ENCODE measurements at regions not wholly inside any gene's neighbourhood (a gene's known extent, or its start where the extent isn't known, plus 50 kb on each side); places are given as distances from the start of the nearest gene placed in this dataset.

- Mint-ChIP-seq H3K27ac (peak overlapping the region; percentile 92), H3K36me3 (no peaks in the 10 kb centered on the region), H3K4me3 (peak overlapping the region; percentile 18), H3K4me1 (peaks cover 59% of the 10 kb centered on the region), H3K27me3 (ENCODE audit: low read depth) (no peaks in the 10 kb centered on the region), H3K9me3 (peaks cover 3% of the 10 kb centered on the region)
- no peak for TF ChIP-seq CTCF (IDR thresholded peaks at IDR 0.05; ENCODE audit: unreplicated experiment)
- no peak for DNase-seq (ENCODE audit: low spot score in 2 of 2, unreplicated experiment in 2 of 2)
These were observed 176.6 kb downstream of the EN1 start for GRCh38 chr2:118670838-118671237.

- no peak for TF ChIP-seq CTCF (IDR thresholded peaks at IDR 0.05; ENCODE audit: unreplicated experiment)
- H3K27ac Mint-ChIP-seq = peak overlapping the region; percentile 92
These were observed 177.2 kb downstream of the EN1 start for GRCh38 chr2:118670276-118670675.

GRCh38 chr2:118669654-118670053 lies 177.8 kb downstream of the EN1 start:
- H3K9me3 Mint-ChIP-seq = peaks cover 3% of the 10 kb centered on the region
- peak overlapping the region; percentile 92 for H3K27ac Mint-ChIP-seq
- TF ChIP-seq CTCF (IDR thresholded peaks at IDR 0.05; ENCODE audit: unreplicated experiment) = no peak
- peaks cover 67% of the 10 kb centered on the region for H3K4me1 Mint-ChIP-seq
- no peaks in the 10 kb centered on the region for H3K36me3 Mint-ChIP-seq
- DNase-seq (ENCODE audit: low spot score in 2 of 2, unreplicated experiment in 2 of 2) = no peak
- no peaks in the 10 kb centered on the region for H3K27me3 Mint-ChIP-seq (ENCODE audit: low read depth)
- no peak overlapping the region for H3K4me3 Mint-ChIP-seq

More at GRCh38 chr2:118670276-118670675, 177.2 kb downstream of the EN1 start:
- peaks cover 3% of the 10 kb centered on the region for H3K9me3 Mint-ChIP-seq
- DNase-seq (ENCODE audit: low spot score in 2 of 2, unreplicated experiment in 2 of 2) = no peak
- H3K27me3 Mint-ChIP-seq (ENCODE audit: low read depth) = no peaks in the 10 kb centered on the region
- peak overlapping the region; percentile 8 for H3K4me3 Mint-ChIP-seq
- H3K36me3 Mint-ChIP-seq = no peaks in the 10 kb centered on the region
- H3K4me1 Mint-ChIP-seq = peaks cover 64% of the 10 kb centered on the region

- Mint-ChIP-seq H3K4me1 (peaks cover 70% of the 10 kb centered on the region), H3K4me3 (peak overlapping the region; percentile 5), H3K36me3 (no peaks in the 10 kb centered on the region), H3K27me3 (ENCODE audit: low read depth) (no peaks in the 10 kb centered on the region), H3K9me3 (no peaks in the 10 kb centered on the region), H3K27ac (peak overlapping the region; percentile 70)
- DNase-seq (ENCODE audit: low spot score in 2 of 2, unreplicated experiment in 2 of 2) = no peak
- no peak for TF ChIP-seq CTCF (IDR thresholded peaks at IDR 0.05; ENCODE audit: unreplicated experiment)
These were observed 178.7 kb downstream of the EN1 start for GRCh38 chr2:118668431-118669424.

- H3K27me3 Mint-ChIP-seq (ENCODE audit: low read depth) = no peaks in the 10 kb centered on the region
- no peaks in the 10 kb centered on the region for H3K9me3 Mint-ChIP-seq
- TF ChIP-seq CTCF (IDR thresholded peaks at IDR 0.05; ENCODE audit: unreplicated experiment) = no peak
- no peaks in the 10 kb centered on the region for H3K36me3 Mint-ChIP-seq
- peaks cover 70% of the 10 kb centered on the region for H3K4me1 Mint-ChIP-seq
- DNase-seq (ENCODE audit: low spot score in 2 of 2, unreplicated experiment in 2 of 2) = no peak
- no peak overlapping the region for H3K4me3 Mint-ChIP-seq
- peak overlapping the region; percentile 70 for H3K27ac Mint-ChIP-seq
These were observed 179.5 kb downstream of the EN1 start for GRCh38 chr2:118667964-118668363.

Measured in mesothelial cell of epicardium (in vitro differentiated cells).